ENCODE measurements at regions not wholly inside any gene's neighbourhood (a gene's known extent, or its start where the extent isn't known, plus 50 kb on each side); places are given as distances from the start of the nearest gene placed in this dataset.
"Not testable (repeated sequence)": the region's sequence is repeated elsewhere in the genome, so short reads cannot be mapped to it uniquely, and the experiment has no call there.

- not testable (repeated sequence) for DNase-seq (ENCODE audit: low spot score)
These were observed 1879.4 kb upstream of the CELF4 start for GRCh38 chr18:39444957-39445356.

- no peak for DNase-seq (ENCODE audit: low spot score)
These were observed 1876.0 kb upstream of the CELF4 start for GRCh38 chr18:39441648-39442047.

GRCh38 chr18:39435996-39436395, 1870.4 kb upstream of the CELF4 start:
- no peak for DNase-seq (ENCODE audit: low spot score)

GRCh38 chr18:39435209-39435608, 1869.6 kb upstream of the CELF4 start:
- no peak for DNase-seq (ENCODE audit: low spot score)

- DNase-seq (ENCODE audit: low spot score): no peak
These were observed 1868.8 kb upstream of the CELF4 start for GRCh38 chr18:39434223-39434920.

GRCh38 chr18:39425172-39425850, 1859.7 kb upstream of the CELF4 start:
- no peak for DNase-seq (ENCODE audit: low spot score)

GRCh38 chr18:39424261-39424660, 1858.7 kb upstream of the CELF4 start:
- no peak for DNase-seq (ENCODE audit: low spot score)

- DNase-seq (ENCODE audit: low spot score): no peak
These were observed 1855.7 kb upstream of the CELF4 start for GRCh38 chr18:39421276-39421675.

GRCh38 chr18:39419315-39419714, 1853.7 kb upstream of the CELF4 start:
- DNase-seq (ENCODE audit: low spot score): no peak

GRCh38 chr18:39415471-39415870, 1849.9 kb upstream of the CELF4 start:
- no peak for DNase-seq (ENCODE audit: low spot score)

- no peak for DNase-seq (ENCODE audit: low spot score)
These were observed 1848.6 kb upstream of the CELF4 start for GRCh38 chr18:39414009-39414700.

- no peak for DNase-seq (ENCODE audit: low spot score)
These were observed 1841.3 kb upstream of the CELF4 start for GRCh38 chr18:39406941-39407340.

GRCh38 chr18:39403121-39403520, 1837.5 kb upstream of the CELF4 start:
- DNase-seq (ENCODE audit: low spot score): no peak

- DNase-seq (ENCODE audit: low spot score): no peak
These were observed 1834.1 kb upstream of the CELF4 start for GRCh38 chr18:39399662-39400061.

- DNase-seq (ENCODE audit: low spot score): no peak
These were observed 1830.6 kb upstream of the CELF4 start for GRCh38 chr18:39396168-39396567.

- DNase-seq (ENCODE audit: low spot score): no peak
These were observed 1824.3 kb upstream of the CELF4 start for GRCh38 chr18:39389800-39390379.

- DNase-seq (ENCODE audit: low spot score): no peak
These were observed 1815.3 kb upstream of the CELF4 start for GRCh38 chr18:39380866-39381265.

- DNase-seq (ENCODE audit: low spot score): no peak
These were observed 1814.7 kb upstream of the CELF4 start for GRCh38 chr18:39380186-39380725.

GRCh38 chr18:39375066-39375465, 1809.5 kb upstream of the CELF4 start:
- DNase-seq (ENCODE audit: low spot score): no peak

GRCh38 chr18:39371996-39372395, 1806.4 kb upstream of the CELF4 start:
- DNase-seq (ENCODE audit: low spot score): no peak

GRCh38 chr18:39366656-39367055, 1801.1 kb upstream of the CELF4 start:
- no peak for DNase-seq (ENCODE audit: low spot score)

GRCh38 chr18:39365836-39366485, 1800.4 kb upstream of the CELF4 start:
- no peak for DNase-seq (ENCODE audit: low spot score)

Measured in HuH-7.5 (cell line).